GM12878 (cell line): ENCODE measurements at regions not wholly inside any gene's neighbourhood (a gene's known extent, or its start where the extent isn't known, plus 50 kb on each side); places are given as distances from the start of the nearest gene placed in this dataset.

ENCODE experiments used
- ATAC-seq: fragments of 200-7000 bp; cut with Tn5 transposase; 3 replicates; pipeline ENCODE4 v1.9.1; 2020; ENCODE audit warnings: mild to moderate bottlenecking, moderate library complexity
- BruUV-seq: library from RNA; stranded (reverse); fragments of 400-500 nt; replicated peaks from 2 replicates; lab custom pipeline; 2021; lab: Mats Ljungman, UMichigan
- CTCF ChIA-PET: fragments of 300-600 bp; sonication (Branson Sonifier 250); formaldehyde crosslinking; extraction: SDS; loops from one replicate; lab custom pipeline; 2021; ENCODE audit warnings: inconsistent platforms; lab: Yijun Ruan, JAX
- POLR2A ChIA-PET: fragments of 350-600 bp; formaldehyde crosslinking; extraction: SDS; loops from one replicate; lab custom pipeline; 2021; ENCODE audit warnings: inconsistent platforms; lab: Charles Lee
- RAD21 ChIA-PET: fragments of 300-600 bp; sonication (Branson Sonifier 250); formaldehyde crosslinking; loops from one replicate; lab custom pipeline; 2023; ENCODE audit warnings: antibody characterized with exemption; ENCODE audit not compliant: unreplicated experiment; lab: Charles Lee
- SMC1A ChIA-PET: fragments of 300-600 bp; sonication (Branson Sonifier 250); formaldehyde crosslinking; loops from one replicate; lab custom pipeline; 2023; ENCODE audit not compliant: unreplicated experiment, uncharacterized antibody; lab: Charles Lee
- DNase-seq: peaks from one replicate; pipeline ENCODE4 v3.0.0-alpha.2; 2011; ENCODE audit warnings: low read depth, low spot score
- FAIRE-seq: peaks from 3 replicates; lab custom pipeline; 2011; peaks lifted over from hg19 to GRCh38; lab: Jason Lieb, UNC
- H2AFZ ChIP-seq: 2 replicates; pipeline ENCODE4 v1.6.0; 2011; ENCODE audit warnings: low read depth, low read length, control low read depth; ENCODE audit not compliant: control insufficient read depth
- H3K27ac ChIP-seq: 2 replicates; pipeline ENCODE4 v1.5.1; 2011; ENCODE audit warnings: control low read depth; ENCODE audit not compliant: control insufficient read depth, insufficient read depth
- H3K27me3 ChIP-seq, 2 experiments: replicated peaks in 1 of 2; 2 replicates each; pipeline versions ENCODE4 v1.6.0 to v1.6.1; 2011; ENCODE audit warnings: low read length in 1 of 2; ENCODE audit not compliant: control insufficient read depth in 2 of 2, insufficient read depth in 2 of 2
- H3K36me3 ChIP-seq, 2 experiments: 2 replicates each; pipeline ENCODE4 v1.5.1; 2011; ENCODE audit warnings: low read length in 1 of 2; ENCODE audit not compliant: control insufficient read depth in 2 of 2, insufficient read depth in 2 of 2
- H3K4me1 ChIP-seq: 2 replicates; pipeline ENCODE4 v1.6.1; 2011; ENCODE audit warnings: mild to moderate bottlenecking, low read length, moderate library complexity, mixed read lengths; ENCODE audit not compliant: control insufficient read depth, insufficient read depth
- H3K4me2 ChIP-seq: 2 replicates; pipeline ENCODE4 v1.6.0; 2011; ENCODE audit warnings: control low read depth; ENCODE audit not compliant: control insufficient read depth, insufficient read depth
- H3K4me3 ChIP-seq: fragments of 200-600 bp; sonication (generic); 2 replicates; pipeline ENCODE4 v1.5.1; 2016
- H3K79me2 ChIP-seq: 2 replicates; pipeline ENCODE4 v1.6.0; 2011; ENCODE audit warnings: low read length; ENCODE audit not compliant: control insufficient read depth, insufficient read depth
- H3K9ac ChIP-seq: 2 replicates; pipeline ENCODE4 v1.8.0; 2011; ENCODE audit warnings: low read length, control low read depth, mixed read lengths; ENCODE audit not compliant: control insufficient read depth, insufficient read depth
- H3K9me3 ChIP-seq: replicated peaks from 3 replicates; pipeline ENCODE4 v1.5.1; 2011; ENCODE audit warnings: mild to moderate bottlenecking, low read length; ENCODE audit not compliant: control insufficient read depth, insufficient read depth
- H4K20me1 ChIP-seq: 2 replicates; pipeline ENCODE4 v1.6.0; 2011; ENCODE audit not compliant: control insufficient read depth, insufficient read depth
- BACH1 ChIP-seq: fragments of 450-650 bp; IDR thresholded peaks from 2 replicates; pipeline ENCODE4 v1.6.1; 2017; ENCODE audit warnings: mild to moderate bottlenecking, borderline replicate concordance
- E2F8 ChIP-seq: fragments of 450-650 bp; IDR thresholded peaks from 2 replicates; pipeline ENCODE4 v1.6.1; 2018; ENCODE audit warnings: mild to moderate bottlenecking, low read depth, moderate library complexity; ENCODE audit not compliant: partially characterized antibody
- WGBS: methylation state at CpG from one replicate; pipeline ENCODE4 v1.1.6; 2016; ENCODE audit warnings: low lambda C conversion rate; ENCODE audit not compliant: insufficient replicate concordance, insufficient coverage; ENCODE audit errors: missing lambda C conversion rate; 5-methylcytosine and 5-hydroxymethylcytosine counted together
- in situ Hi-C: fragments of 300-500 bp; cut with MboI; formaldehyde crosslinking; loops from 9 replicates; pipeline ENCODE4 v1.14.3; 2018; ENCODE audit warnings: mixed read lengths
- intact Hi-C: fragments of 100-400 bp; cut with micrococcal nuclease; formaldehyde crosslinking; loops from one replicate; pipeline ENCODE4 v1.14.2; 2022; ENCODE audit not compliant: unreplicated experiment
- TF ChIP-seq, protein P1 (sequence below): fragments of 450-650 bp; IDR thresholded peaks from 2 replicates; pipeline ENCODE4 v1.6.1; 2017; ENCODE audit warnings: mild to moderate bottlenecking, low read depth, inconsistent platforms; ENCODE audit not compliant: poor library complexity, severe bottlenecking

DNA sequence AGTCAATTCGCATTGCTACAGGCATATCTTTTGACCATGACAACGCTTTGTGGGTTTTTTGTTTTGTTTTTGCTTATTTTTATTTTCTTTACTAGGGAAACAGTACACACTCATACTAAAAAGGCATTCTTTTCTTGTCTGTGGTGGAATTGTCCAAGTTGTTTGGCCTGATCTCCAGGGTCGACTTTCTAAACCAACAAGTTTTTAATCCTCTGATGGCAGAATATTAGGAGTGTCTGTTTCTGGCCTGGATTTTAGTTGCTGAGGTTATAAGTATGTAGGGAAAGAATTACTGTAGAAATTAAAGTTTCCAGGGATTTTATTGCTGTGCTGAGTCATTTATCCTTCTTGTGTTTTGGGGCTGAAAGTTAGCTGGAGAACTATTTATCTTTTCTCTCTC is 218.5 kb downstream of the TAF11L14 start:
- in situ Hi-C loops: no loop called here
- POLR2A ChIA-PET: no interaction called here
- RAD21 ChIA-PET: no interaction called here
- no peaks in the 10 kb centered on the region for H3K36me3 ChIP-seq
- no peak overlapping the region for H3K4me2 ChIP-seq
- SMC1A ChIA-PET: no interaction called here
- no peaks in the 10 kb centered on the region for H4K20me1 ChIP-seq
- no peaks in the 10 kb centered on the region for H3K4me1 ChIP-seq
- no peak overlapping the region for H3K9ac ChIP-seq
- no peaks in the 10 kb centered on the region for H3K9me3 ChIP-seq
- no peak overlapping the region for H3K4me3 ChIP-seq
- BruUV-seq: no TSS peak
- TF ChIP-seq E2F8: no peak
- no peak for TF ChIP-seq BACH1
- TF ChIP-seq, protein P1, sequence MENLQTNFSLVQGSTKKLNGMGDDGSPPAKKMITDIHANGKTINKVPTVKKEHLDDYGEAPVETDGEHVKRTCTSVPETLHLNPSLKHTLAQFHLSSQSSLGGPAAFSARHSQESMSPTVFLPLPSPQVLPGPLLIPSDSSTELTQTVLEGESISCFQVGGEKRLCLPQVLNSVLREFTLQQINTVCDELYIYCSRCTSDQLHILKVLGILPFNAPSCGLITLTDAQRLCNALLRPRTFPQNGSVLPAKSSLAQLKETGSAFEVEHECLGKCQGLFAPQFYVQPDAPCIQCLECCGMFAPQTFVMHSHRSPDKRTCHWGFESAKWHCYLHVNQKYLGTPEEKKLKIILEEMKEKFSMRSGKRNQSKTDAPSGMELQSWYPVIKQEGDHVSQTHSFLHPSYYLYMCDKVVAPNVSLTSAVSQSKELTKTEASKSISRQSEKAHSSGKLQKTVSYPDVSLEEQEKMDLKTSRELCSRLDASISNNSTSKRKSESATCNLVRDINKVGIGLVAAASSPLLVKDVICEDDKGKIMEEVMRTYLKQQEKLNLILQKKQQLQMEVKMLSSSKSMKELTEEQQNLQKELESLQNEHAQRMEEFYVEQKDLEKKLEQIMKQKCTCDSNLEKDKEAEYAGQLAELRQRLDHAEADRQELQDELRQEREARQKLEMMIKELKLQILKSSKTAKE: no peak
- DNase-seq: no peak
- H2AFZ ChIP-seq: no peak overlapping the region
- WGBS: 0% methylated on average over 3 of the region's 3 CpGs
- ATAC-seq: no peak
- intact Hi-C loops: no loop called here
- H3K27me3 ChIP-seq: no peaks in the 10 kb centered on the region
- CTCF ChIA-PET: no interaction called here
- no peak for FAIRE-seq
- H3K27ac ChIP-seq: no peak overlapping the region
- H3K79me2 ChIP-seq: no peaks in the 10 kb centered on the region
